Endometrium (tissue), 2 donors: ENCODE measurements at regions not wholly inside any gene's neighbourhood (a gene's known extent, or its start where the extent isn't known, plus 50 kb on each side); places are given as distances from the start of the nearest gene placed in this dataset.
"Not testable (repeated sequence)": the region's sequence is repeated elsewhere in the genome, so short reads cannot be mapped to it uniquely, and the experiment has no call there.

Experiments
- FAIRE-seq: peaks from 2 replicates; lab custom pipeline; 2012; peaks lifted over from hg19 to GRCh38; lab: Jason Lieb, UNC
- donor health status: control.
- donor health status: control.

DNA sequence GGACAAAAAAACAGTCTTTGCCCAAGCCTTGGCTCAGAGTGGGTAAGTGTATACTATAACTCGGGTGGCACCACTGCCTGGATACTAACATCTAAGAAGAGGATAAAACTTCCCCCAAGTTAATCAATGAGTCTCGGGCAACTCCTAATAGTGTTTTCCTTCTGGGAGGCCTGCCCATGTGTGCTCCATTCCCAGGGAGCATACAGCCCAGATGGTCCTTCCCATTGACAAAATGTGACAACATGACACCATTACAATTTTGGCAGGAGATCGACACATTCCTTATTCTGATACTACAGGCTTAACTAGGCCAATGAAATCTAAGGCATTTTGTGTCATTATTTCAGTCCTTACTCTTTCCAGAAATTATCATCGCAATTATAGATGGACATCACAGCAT lies 52.7 kb upstream of the CRIM1 start:
- FAIRE-seq = no peak

DNA sequence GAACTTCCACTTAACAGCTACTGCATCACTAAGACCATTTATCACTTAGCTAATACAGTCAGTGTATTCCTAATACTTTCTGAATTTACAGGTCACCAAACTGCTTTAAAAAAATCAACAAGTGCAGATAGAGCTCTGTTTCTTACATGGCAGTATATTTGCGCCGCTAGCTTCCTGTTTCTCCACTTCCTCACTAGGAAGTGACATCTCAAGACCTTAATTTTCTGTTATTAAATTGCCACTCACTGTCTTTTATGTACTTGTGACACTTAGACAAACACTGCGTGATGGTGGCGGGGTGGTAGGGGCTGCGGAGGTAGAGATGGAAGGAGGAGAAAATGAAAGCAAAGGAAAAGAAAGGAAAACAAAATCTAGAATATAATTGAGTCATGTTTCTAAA lies 53.7 kb upstream of the CRIM1 start:
- no peak for FAIRE-seq

DNA sequence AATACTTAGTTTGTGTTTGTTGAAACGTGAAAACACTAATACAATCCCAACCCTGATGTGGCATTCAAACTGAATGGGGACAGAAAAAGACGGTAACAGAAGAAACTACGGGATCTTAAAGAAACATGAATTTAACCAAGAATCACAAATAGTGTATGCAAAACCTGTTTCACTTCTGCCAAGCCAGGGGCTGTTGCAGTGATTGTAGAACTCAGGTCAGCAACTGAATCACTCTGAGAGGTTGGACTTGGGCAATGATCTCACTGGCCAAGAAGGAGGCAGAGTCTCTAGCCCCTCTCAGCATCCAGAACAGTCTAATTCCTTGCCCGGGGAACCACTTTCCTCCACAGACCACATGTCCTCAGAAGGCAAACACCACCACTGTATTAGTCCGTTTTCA lies 54.9 kb upstream of the CRIM1 start:
- FAIRE-seq = no peak

DNA sequence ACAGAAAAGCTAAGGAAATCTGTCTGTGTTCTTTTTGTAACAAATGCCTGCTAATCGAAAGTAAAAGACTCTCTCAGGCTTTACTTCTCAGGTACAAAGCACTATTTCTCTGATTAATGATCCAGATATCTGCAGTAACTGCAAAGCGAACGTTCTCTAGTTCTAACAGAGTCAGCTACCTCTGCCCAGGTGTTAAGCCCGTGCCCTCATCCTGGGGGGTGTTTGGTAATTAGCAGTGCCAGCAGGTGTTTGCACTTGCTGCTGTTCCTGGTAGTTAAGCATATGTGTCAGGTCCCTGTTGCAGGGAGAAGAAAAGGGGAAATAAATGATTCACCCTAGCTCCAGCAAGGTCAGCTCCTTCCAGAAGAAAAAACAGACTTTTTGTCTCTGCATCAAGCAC lies 58.8 kb upstream of the CRIM1 start:
- FAIRE-seq = no peak

DNA sequence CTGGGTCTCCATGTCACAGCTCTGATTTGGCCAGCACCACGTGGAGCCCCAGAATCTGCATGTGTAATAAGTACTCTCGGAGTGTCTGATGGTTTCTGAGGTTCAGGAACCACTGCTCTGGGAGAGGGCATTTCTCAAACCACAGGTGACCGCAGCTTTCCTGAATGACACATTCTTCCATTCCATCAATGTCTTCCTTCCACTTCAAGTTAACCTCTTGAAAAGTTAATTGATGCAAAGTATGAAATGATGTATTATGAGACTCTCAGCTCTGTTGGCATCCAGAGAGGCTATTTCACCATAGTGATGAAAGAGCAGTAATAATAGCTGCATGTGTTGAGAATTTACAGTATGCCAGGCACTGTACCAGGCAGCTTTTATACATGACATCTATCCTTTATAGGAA lies 61.3 kb upstream of the CRIM1 start:
- FAIRE-seq = no peak

DNA sequence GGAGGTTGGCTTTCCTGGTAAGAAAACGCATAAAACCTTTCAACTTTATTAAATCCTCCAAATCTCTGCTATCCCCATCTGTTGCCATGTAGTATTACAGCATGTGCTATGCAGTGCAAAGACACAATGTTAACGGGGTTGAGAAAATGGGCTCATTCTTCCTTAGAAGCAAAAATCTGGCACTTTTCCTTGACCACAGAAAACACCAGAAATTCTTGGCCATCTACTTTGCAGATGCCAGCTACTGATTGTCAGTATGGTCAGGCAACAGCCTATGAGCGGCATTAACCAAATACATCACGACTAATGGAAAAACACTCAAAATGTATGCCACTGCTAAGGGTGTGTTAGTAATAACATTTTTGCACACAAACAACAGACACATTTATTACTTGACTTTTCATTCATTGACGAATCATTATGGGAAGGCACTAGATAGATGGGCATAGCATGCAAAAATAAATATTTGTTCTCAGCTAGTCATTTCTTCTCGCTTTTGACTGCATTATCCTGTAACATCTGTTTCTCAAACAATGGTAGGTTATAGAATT lies 65.2 kb upstream of the CRIM1 start:
- FAIRE-seq = no peak

DNA sequence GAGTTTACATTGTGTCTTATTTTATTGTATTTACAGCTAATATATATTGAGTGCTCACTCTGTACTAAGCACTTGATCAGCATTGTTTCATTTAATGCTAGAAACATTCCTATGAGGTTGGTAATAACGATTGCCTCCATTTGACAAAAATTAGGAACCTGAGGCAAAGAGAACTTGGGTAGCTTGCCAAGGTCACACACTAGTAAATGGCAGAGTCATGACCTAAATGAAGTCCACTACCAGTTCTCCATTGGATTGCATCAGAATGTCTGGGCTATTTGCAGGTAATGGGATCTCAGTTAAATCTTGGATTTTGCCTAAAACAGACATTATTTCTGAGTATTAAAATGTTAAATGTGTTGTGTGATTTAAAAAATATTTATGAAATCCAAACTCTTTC lies 65.8 kb upstream of the CRIM1 start:
- FAIRE-seq = no peak

DNA sequence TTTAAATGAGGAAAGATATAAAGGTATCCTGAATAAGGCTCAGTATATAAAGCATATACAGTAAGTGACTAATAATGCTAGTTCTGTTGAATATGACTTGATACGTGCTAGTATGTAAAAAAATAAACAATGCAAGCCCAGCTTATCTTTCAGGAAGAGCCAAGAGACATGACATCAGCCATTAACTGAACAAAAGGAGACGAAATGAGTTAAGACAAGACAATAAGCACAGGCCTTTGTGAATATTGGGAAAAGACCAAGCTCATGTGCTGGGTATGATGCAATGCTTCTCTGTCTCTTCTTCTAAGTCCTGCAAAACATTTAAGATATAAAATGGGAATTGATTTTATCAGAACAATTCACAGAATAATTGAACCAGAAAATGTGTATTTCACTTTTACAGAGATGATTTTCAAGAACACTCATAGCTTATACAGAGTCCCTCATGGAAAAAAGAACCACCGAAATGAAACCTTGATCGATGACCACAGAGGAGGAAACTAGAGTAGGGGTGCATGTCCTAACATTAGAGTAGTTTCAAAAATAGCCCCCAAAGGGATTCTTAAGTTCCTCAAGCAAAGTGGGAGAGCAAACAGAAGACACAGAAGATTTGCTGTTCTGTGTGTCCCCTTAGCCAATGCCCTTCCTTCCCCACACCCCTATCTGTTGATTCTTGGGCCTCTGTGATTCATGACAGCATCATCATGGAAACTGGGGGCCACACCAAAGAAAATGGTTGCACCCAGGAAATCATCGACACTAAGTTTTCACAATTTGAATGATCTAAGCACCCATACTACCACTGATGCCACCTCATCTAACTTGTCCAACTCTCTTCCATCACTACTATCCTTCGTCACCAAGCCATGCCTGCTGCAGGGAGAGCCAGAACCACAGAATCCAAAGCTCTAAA lies 68.0 kb upstream of the CRIM1 start:
- FAIRE-seq = no peak

DNA sequence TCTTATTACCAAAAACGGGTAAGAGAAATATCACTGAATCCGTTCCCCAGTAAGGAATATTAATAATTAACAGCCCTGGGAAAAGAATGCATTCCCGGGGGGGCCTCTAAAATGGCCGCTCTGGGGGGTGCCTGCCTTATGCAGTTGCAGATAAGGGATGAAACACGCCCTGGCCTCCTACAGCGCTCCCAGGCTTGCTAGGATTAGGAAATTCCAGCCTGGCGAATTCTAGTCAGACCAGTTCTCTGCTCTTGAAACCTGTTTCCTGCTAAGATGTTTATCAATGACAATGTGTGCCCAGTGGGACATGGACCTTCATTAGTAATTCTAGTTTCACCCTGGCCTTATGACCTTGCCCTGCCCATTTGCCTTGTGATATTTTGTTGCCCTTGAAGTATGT lies 76.1 kb upstream of the CRIM1 start:
- FAIRE-seq = not testable (repeated sequence)

DNA sequence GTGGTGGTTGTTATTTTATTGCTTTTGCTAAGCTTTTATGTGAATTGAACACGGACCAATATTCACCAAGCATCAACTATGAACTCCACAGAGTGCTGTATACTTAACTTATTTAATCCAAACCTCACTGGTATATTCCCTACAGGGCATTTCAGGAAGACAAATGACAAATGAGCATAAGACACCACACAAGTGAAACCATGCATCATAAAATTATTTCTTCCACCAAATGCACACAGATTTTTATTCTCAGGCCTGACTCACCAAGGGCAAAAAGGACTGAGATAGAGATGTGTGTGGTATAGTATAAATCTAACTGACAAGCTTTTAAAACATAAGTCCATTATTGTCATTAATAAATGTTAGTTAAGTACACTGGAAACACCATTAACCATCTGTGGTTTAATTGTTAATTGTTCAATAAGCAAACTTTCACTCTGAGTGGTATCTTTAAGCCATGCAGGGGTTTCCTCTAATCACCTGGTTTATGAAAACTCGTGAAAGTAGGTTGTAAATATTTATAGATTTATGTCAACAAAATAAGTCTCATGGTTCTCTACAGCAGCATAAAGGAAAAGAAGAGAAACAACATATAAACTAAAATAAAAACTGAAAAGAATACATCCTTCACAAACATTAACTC lies 77.6 kb upstream of the CRIM1 start:
- peak; percentile 35 for FAIRE-seq

DNA sequence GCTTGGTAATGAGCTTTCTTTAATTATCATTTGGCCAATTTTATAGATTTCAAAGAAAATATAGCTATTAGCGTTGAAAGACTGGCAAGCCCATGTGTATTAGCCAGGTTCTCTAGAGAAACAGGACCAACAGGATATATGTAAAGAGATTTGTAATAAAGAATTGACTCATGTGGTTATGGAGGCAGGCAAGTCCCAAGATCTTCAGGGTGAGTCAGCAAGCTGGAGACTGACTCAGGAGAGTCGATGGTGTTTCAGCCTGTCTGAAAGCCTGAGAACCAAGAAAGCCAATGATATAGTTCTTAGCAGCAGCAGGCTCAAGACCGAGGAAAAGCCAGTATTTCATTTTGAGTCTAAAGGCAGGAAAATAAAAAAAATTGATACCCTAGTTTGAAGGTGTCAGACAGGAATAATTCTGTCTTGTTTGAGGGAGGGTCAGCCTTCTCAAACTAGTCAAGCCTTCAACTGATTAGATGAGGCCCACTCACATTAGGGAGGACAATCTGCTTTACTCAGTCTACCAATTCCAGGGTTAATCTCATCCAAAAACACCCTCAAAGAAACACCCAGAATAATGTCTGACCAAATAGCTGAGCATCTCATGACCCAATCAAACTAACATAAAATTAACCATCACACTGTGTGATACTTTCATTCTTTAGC lies 78.3 kb upstream of the CRIM1 start:
- no peak for FAIRE-seq

DNA sequence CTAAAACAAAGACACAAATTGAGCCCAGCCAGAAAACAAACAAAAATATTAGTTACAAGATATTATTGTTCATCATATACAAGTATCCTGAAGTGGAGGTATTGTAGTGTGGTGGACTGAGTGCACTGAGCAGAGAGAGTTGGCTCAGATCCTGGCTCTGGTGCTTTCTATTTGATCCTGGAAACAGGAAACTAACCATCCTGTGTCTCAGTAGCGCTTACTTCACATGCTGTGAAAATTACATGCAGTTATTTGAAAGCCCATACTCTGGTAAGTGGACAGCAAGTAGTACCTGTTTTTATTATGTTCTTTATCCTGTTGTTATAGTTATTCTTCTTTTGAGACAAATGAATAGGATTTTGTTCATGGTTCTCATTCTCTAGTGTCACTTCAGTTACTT lies 84.3 kb upstream of the CRIM1 start:
- FAIRE-seq = no peak

DNA sequence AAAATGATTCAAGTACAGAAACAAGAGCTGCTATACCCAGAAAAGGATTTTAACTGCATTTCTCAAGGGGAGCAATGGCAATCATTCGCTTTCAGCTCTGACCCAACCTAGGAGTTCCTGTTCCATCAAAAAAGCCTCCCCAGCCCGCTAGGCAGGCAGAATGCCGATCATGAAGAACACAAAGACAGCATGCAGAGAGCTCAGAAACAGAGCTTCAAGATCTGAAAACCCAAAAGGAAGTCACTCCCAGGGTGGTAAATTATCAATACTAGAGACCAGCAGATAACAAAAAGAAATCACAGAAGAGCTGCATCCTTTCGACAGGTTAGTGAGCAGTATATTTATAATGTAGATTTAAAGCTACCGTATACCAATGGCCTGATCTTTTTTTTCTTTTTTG lies 84.8 kb upstream of the CRIM1 start:
- no peak for FAIRE-seq

DNA sequence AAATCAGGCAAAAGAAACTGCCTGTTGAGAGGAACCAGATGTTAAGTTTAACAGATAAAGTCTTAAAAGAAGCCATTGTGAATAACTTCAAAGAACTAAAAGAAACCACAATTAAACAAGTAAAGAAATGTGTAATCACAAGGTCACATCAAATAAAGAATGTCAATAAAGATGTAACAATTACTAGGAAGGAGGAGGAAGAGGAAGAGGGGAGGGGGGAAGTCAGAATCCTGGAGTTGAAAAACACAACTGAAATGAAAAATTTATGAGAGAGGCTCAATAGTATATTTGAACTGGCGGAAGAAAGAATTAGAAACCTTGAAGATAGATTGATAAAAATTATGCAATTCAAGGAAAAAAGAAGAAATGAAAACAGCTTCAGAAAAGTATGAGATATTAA lies 88.4 kb upstream of the CRIM1 start:
- FAIRE-seq = no peak

DNA sequence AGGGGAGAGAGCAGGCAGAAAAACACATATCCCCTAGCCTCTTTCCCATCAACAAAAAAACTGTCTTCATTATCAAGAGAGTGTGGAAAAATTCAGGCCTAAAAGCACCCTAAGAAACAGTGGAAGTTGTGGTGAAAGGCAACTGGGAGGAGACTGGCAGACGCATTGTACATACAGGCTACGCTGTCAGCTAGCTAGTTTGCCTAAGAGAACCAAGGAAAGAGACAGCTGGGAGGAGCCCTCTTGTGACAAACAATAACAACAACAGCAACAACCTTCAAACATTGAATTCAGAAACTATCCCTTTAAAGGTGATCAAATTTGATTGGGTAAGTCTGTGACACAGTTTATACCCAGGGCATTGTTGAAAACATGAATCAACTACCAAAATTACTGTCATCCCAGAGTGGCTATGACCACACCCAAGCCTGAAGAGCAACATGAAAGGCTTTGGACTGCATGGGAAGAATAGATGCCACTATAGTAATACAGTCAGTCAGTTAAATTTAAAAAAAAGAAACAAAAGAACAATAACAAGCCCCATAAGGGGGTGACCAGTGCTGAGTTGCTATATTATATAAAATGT lies 88.9 kb upstream of the CRIM1 start:
- FAIRE-seq = no peak

DNA sequence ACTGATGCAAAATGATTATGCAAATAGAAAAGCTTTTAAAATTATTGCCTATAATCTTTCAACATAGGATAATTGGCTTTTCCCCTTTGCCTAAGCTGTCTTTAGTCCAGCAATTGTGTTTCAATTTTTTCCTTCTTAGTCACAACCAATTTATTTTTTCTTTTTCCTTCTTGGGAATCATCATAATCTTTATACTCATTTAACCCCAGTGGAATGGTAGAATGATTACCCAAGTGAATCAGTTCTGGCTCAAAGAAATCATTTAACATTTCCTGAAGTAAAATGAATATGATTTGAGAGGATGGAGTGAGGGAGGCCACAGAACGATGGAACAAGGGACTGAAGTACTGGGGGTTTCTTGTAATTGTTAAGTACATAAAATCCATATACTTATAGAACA lies 93.0 kb upstream of the CRIM1 start:
- no peak for FAIRE-seq

DNA sequence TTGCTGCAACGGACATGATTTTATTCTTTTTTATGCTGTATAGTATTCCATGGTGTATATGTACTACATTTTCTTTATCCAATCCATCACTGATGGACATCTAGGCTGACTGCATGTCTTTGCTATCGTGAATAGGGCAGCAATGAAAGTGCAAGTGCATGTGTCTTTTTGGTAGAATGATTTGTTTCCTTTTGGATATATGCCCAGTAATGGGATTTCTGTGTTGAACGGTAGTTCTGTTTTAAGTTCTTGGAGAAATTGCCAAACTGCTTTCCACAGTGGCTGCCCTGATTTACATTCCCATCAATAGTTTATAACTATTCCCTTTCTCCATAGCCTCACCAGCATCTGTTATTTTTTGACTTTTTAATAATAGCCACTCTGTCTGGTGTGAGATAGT lies 99.7 kb upstream of the CRIM1 start:
- no peak for FAIRE-seq

DNA sequence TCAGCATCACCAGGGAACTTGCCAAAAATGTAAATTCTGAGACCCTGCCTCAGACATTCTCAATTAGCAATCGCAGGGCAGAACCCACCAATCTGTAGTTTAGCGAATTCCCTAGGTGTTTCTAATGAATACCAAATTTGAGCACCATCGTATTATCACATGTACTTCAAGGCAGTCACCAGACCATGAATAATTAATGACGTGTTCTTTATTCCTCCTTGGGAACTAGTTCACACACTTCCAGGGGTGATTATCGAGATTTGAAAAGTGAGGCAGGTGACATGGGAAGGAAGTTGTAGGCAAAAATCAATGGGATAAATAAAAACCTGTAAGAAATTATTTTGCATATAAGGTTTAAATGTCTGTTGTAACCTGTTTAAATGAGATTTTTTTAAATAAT lies 102.5 kb upstream of the CRIM1 start:
- FAIRE-seq = no peak

DNA sequence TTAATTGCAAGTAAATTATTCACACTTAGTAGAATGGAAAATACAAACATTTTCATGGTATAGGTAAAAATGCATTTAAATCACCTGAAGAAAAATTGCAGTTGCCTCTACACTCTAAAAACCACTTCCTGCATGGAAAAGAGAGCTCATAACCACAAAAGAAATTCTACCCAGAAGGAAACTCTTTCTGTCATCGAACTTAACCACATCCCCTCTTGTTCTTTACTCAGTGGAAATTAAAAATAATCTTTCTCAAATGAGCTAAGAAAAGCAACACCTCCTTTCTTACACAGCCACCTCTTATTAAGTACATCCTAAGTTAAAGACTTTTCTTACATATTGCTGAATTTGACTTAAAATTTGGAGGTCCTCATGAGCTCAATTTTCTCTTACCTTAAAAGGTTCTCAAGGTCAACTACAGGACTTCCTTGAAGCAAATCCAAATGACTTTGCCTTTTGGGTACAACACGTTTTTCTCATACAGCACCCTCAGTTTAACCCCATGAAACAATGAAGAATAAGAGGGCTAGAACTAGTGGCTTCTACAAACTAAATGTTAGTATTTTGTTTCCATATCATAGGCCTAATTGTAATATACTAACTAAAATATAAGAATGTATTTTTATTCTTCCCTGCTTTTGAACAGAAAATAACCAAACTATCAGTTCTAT lies 109.1 kb upstream of the CRIM1 start:
- no peak for FAIRE-seq

DNA sequence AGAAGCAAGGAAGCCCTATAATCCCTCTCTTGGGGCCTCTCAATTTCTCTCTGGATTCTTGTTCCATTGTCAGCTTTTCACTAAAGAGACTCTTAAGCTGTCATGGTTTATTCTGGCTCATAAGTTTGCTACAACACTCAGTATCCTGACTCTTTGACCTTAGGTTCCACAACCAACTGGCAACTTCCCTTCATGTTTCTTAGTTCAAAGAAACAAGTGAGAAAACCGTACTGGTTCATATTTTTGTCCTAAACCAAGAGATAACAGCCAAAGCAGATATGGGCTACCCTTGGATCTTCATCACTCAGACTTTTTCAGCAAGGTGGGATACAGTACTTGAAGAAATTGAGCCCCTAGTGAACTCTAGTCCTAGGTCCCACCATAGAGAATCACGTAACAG lies 109.9 kb upstream of the CRIM1 start:
- FAIRE-seq = no peak

DNA sequence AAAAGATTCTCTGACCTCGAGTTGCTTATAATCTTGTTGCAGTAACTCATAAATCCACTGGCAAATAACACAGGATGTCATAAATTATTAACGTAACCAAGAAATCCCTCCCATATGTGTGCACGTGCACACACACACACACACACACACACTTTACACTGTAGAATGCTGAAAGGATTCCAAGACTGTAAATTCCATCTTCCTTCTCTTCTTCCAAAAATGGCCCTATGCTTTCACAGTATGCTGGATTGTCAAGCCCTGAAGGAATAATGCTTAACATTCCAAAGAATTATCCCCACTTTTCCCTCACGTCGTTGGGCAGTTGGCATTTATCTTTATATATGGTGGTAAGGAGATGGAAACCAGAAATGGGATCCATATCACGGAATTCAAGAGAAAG lies 117.5 kb upstream of the CRIM1 start:
- FAIRE-seq = no peak

DNA sequence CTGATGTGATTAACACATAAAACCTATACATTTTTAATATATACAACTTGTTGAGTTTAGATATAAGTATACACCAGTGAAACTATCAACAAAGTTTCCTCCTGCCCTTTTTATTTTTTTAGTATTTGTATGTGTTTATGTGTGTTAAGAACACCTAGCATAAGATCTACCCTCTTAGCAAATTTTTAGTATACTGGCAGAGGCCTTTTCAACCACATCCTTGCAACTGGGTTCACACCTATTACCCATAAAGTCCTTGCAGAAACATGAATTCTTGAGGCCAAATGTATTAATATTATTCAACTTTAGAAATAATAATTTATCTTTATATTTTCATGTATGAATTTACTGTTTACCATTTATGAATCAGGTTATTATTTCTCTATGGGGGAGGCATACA lies 119.7 kb upstream of the CRIM1 start:
- FAIRE-seq = no peak
